GM12872 (cell line): ENCODE measurements at regions not wholly inside any gene's neighbourhood (a gene's known extent, or its start where the extent isn't known, plus 50 kb on each side); places are given as distances from the start of the nearest gene placed in this dataset.

Source experiments
- CTCF ChIP-seq: IDR thresholded peaks from 3 replicates; pipeline ENCODE4 v1.5.1; 2011; ENCODE audit warnings: low read depth, mild to moderate bottlenecking, low read length, moderate library complexity; ENCODE audit not compliant: insufficient read depth

- no peak for TF ChIP-seq CTCF
Observed at GRCh38 chr14:104441275-104442106, 138.1 kb upstream of the C14orf180 start.

DNA sequence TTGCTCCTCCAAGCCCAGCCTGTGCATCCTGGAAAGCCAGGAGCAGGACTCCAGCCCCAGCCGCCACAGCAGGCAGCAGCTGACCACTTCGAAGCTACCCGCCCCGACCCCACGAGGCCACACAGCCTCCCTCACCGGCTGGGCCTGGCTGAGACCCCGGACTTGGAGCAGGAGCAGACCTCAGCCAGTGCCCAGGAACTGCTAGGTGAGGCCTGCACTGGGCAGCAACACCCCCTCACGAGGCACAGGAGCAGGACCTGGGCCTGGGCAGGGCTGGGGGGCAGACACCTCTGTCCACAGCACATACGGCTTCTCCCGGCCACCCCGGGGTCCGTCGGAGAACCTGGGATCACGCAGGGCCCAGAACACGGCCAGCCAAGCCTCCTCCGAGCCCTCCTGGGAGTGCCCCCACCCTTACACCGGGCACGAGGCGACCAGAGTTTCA, 137.4 kb upstream of the C14orf180 start:
- TF ChIP-seq CTCF, result no peak

DNA sequence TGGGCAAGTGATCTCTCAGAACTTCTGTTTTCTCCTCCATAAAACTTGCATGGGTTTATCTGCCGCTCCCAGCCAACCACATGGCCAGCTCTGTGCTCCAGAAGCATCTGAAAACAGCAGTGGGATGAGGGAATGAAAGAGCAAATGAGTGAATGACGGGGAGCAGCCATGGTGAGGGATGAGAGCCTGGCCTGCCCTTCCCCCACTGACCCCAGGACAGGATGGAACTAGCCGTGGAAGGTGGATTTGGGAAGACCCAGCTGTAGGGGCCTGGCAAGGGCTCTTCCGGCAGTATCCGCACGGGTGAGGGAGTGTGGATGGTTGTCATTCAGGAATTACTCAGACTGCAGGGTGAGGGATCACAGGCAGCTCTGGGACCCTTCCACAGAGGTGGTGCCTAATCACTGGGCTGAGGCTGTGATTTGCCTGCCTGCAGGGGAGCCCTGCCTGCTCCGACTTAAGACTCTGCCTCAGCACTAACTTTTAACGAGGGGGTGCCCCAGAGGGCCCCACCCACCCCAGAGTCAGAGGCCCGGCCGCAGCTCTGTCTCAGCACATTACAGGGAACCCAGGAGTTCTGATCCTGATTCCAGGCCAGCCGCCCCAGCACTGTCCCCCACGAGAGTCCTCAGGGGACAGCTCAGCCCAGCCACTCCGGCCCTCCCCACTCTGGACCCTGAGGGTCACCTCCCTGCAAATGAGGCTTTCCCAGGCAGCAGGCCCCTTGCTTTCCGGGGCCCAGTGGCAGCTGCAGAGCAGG, 136.8 kb upstream of the C14orf180 start:
- no peak for TF ChIP-seq CTCF

- TF ChIP-seq CTCF, result no peak
Observed at GRCh38 chr14:104443391-104444158, 136.0 kb upstream of the C14orf180 start.

DNA sequence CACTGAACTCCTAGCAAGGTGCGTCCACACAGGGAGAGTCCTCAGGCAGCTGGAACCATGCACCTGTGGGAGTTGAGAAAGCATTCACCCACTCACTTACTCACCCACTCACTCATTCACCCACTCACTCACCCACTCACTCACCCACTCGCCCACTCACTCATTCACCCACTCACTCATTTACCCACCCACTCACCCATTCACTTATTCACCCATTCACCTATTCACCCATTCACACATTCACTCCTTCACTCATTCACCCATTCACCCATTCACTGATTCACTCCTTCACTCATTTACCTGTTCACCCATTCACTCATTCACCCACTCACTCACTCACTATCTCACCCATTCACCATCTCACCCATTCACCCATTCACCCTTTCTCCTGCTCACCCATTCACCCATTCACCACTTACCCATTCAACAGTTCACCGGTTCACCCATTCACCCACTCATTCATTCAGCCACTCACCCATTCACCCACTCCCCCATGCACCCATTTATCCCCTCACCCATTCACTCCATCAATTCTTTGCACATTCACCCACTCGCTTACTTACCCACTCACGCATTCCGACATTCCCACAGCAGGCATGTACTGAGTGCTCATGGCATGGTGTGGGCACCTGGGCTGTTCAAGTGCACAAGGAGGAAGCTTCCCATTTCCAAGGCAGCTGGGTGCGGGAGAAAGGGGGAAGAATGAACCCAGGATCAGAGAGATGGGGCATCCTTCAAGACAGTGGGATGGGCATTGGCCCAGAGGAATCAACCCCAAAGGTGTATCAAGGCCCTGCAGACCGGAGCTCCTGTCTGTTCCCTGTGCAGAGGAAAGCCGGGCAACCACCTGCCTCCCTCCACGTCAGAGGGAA, 135.2 kb upstream of the C14orf180 start:
- no peak for TF ChIP-seq CTCF

DNA sequence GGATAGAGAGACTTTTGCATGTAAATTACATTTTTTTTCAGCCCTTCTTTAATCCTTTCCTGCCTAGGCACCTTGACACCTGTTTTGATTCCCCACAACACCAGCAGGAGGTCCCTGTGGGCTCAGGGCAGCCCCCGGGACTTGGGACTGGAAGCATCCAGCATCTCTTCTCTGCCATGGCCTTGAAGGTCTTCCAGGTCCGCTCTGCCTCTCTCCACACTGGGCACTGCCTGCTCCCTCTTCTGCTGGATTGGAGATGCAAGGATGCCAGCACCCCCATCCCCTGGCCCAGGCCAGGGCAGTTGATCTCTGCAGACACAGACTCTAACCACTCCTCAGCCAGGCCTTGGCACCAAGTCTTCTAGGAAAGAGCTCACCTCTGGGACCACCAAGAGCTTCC, 134.5 kb upstream of the C14orf180 start:
- no peak for TF ChIP-seq CTCF
